Adrenal gland (tissue), 5 donors: ENCODE measurements at regions not wholly inside any gene's neighbourhood (a gene's known extent, or its start where the extent isn't known, plus 50 kb on each side); places are given as distances from the start of the nearest gene placed in this dataset.

Experiments used
- POLR2A ChIP-seq, 2 donors: fragments of 450-650 bp; IDR thresholded peaks; one replicate each; pipeline ENCODE4 v1.6.1; 2017; ENCODE audit warnings: antibody characterized with exemption in 2 of 2, mild to moderate bottlenecking in 2 of 2, moderate library complexity in 1 of 2
- TF ChIP-seq, protein P1 (sequence below), 6 experiments: fragments of 450-650 bp in 4 of 6; fragments of 200-600 bp in 2 of 6; sonication (generic) in 1 of 6; IDR thresholded peaks; 1 replicate in 5 of 6; 2 replicates in 1 of 6; pipeline versions ENCODE4 v1.5.1 to v1.8.0; 2016 to 2021; ENCODE audit warnings: antibody characterized with exemption in 6 of 6, mild to moderate bottlenecking in 2 of 6, moderate library complexity in 1 of 6
- donor health status: DM: no; HTN: no; CAD: no.

DNA sequence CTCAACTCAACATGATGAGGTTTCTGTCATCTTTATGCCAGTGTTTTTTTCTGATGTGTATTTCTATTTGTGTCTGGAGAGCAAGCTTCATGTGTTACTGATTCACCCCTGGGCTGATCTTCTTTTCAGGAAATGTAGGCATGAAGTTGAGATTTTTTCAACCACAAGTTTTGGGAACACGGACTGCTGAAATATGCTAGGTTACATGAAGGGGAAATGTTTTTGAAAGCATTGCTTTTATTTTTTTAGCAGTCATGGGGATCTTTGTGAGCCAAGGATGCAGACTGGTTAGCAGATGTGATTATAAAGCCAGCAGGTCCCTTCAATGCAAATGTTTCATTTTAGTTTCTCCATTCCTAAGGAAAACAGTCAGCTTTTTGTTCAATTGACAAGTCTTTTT, 219.3 kb upstream of the COL8A1 start:
- TF ChIP-seq, protein P1, sequence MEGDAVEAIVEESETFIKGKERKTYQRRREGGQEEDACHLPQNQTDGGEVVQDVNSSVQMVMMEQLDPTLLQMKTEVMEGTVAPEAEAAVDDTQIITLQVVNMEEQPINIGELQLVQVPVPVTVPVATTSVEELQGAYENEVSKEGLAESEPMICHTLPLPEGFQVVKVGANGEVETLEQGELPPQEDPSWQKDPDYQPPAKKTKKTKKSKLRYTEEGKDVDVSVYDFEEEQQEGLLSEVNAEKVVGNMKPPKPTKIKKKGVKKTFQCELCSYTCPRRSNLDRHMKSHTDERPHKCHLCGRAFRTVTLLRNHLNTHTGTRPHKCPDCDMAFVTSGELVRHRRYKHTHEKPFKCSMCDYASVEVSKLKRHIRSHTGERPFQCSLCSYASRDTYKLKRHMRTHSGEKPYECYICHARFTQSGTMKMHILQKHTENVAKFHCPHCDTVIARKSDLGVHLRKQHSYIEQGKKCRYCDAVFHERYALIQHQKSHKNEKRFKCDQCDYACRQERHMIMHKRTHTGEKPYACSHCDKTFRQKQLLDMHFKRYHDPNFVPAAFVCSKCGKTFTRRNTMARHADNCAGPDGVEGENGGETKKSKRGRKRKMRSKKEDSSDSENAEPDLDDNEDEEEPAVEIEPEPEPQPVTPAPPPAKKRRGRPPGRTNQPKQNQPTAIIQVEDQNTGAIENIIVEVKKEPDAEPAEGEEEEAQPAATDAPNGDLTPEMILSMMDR (IDR thresholded peaks at IDR 0.05), result no peak
- no peak for TF ChIP-seq POLR2A (IDR thresholded peaks at IDR 0.05)
